ENCODE measurements at regions not wholly inside any gene's neighbourhood (a gene's known extent, or its start where the extent isn't known, plus 50 kb on each side); places are given as distances from the start of the nearest gene placed in this dataset.

DNA sequence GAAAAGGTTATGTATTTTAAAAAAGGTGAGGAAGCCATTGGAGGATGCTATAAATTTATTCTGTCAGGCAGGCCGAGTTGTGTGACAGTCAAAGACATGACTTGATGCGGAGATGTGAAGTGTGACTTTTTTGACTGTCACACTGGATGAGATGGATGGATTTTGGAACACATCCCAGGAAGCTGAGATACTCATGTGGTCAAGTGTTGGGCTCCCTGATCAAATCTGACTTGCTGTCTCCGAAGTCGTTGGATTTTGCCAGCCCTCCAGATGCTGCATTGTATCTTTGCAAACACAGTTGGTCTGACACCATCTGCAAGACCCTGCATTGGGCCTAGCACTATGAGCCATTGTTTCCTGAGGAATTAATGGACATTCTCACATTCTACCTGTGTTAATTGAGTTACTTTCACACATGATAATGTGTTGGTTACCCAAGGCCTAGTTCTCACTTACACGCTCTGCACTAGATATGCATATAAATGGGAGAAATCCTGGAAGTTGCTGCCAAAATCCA is 204.0 kb upstream of the PRKD1 start:
- no peak overlapping the region for H3K27ac ChIP-seq
- TF ChIP-seq ZFX (IDR thresholded peaks at IDR 0.05; ENCODE audit: borderline replicate concordance), result no peak

DNA sequence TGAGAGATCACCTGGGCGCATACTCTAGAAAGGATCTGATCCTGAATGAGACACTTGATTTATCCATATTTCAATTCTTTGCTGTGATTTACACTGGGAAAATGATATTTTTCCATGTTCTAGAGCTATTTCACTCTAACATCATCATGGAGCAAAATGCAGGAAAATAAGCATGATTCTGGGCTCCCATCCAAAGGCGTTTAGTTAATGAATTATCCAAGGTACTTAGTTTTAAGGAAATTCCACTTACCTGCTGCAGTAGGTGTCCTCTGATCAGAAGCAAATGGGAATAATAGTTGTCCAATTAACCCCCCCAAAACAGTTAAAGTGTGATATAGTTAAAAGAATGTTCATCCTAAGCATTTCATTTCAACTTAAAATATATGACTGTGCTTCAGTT is 204.5 kb upstream of the PRKD1 start:
- no peak for TF ChIP-seq ZFX (IDR thresholded peaks at IDR 0.05; ENCODE audit: borderline replicate concordance)
- TF ChIP-seq, protein P1, sequence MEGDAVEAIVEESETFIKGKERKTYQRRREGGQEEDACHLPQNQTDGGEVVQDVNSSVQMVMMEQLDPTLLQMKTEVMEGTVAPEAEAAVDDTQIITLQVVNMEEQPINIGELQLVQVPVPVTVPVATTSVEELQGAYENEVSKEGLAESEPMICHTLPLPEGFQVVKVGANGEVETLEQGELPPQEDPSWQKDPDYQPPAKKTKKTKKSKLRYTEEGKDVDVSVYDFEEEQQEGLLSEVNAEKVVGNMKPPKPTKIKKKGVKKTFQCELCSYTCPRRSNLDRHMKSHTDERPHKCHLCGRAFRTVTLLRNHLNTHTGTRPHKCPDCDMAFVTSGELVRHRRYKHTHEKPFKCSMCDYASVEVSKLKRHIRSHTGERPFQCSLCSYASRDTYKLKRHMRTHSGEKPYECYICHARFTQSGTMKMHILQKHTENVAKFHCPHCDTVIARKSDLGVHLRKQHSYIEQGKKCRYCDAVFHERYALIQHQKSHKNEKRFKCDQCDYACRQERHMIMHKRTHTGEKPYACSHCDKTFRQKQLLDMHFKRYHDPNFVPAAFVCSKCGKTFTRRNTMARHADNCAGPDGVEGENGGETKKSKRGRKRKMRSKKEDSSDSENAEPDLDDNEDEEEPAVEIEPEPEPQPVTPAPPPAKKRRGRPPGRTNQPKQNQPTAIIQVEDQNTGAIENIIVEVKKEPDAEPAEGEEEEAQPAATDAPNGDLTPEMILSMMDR (IDR thresholded peaks at IDR 0.05), result no peak
- H3K27ac ChIP-seq, result no peak overlapping the region

GRCh38 chr14:30134936-30135335 is 207.3 kb upstream of the PRKD1 start:
- no peak overlapping the region for H3K27ac ChIP-seq
- TF ChIP-seq ZFX (IDR thresholded peaks at IDR 0.05; ENCODE audit: borderline replicate concordance), result no peak
- TF ChIP-seq, protein P1 (IDR thresholded peaks at IDR 0.05), result no peak

DNA sequence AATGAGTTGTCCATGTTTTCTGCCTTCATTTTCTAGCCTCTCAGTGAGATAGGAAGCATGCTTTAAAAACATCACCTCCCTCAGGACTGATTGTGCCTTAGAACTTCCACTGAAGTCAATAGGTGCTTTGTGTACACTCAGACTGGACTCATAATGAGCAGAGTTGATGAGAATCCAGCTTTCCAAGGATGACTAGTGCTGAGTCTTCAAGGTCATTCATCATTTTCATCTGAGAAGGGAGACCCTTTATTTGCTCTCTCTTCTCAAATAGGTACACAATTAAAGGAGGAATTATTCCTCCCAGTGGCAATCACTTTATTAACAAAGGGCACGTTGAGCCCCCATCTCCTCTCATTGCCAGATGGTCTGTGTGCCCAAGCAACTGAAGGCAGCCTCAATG is 210.9 kb upstream of the PRKD1 start:
- TF ChIP-seq ZFX (IDR thresholded peaks at IDR 0.05; ENCODE audit: borderline replicate concordance), result no peak
- TF ChIP-seq, protein P1 (IDR thresholded peaks at IDR 0.05), result no peak
- no peak overlapping the region for H3K27ac ChIP-seq

DNA sequence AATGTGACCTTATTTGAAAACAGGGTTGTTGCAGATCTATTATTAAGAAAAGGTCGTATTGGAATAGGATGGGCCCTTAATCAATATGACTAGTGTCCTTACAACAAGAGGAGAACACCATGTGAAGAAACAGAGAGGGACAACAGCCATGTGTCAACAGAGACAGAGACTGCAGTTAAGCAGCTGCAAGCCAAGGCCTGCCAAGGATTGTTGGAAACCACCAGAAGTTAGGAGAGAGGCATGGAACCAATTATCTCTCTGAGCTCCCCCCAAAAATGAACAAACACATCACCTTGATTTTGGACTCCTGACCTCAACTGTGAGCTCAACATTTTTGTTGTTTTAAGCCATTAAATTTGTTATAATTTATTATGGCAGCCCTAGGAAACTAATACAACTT is 214.6 kb upstream of the PRKD1 start:
- TF ChIP-seq ZFX (IDR thresholded peaks at IDR 0.05; ENCODE audit: borderline replicate concordance), result no peak
- TF ChIP-seq, protein P1 (IDR thresholded peaks at IDR 0.05), result no peak
- no peak overlapping the region for H3K27ac ChIP-seq

- no peak for TF ChIP-seq ZFX (IDR thresholded peaks at IDR 0.05; ENCODE audit: borderline replicate concordance)
- TF ChIP-seq, protein P1 (IDR thresholded peaks at IDR 0.05), result no peak
- no peak overlapping the region for H3K27ac ChIP-seq
These were observed 216.0 kb upstream of the PRKD1 start for GRCh38 chr14:30143627-30144026.

DNA sequence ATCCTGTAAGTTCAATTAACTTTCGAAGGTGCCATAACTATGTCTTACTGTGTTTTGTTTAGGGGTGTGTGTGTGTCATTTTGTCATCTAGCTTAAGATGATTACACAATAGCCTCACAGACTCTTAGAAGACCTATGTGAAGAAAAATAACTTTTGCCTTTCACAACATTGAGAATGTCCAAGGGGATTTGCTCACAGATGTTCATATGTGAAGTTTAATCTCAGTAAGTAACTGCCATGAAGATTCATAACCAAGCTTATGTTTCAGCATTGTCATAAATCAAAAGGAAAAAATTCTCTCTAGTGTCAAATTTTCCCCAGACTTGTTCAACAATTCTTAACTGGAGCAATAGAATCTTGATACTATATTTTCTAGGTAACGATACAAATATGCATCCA is 226.1 kb upstream of the PRKD1 start:
- H3K27ac ChIP-seq, result no peak overlapping the region
- TF ChIP-seq, protein P1 (IDR thresholded peaks at IDR 0.05), result no peak
- TF ChIP-seq ZFX (IDR thresholded peaks at IDR 0.05; ENCODE audit: borderline replicate concordance), result no peak

DNA sequence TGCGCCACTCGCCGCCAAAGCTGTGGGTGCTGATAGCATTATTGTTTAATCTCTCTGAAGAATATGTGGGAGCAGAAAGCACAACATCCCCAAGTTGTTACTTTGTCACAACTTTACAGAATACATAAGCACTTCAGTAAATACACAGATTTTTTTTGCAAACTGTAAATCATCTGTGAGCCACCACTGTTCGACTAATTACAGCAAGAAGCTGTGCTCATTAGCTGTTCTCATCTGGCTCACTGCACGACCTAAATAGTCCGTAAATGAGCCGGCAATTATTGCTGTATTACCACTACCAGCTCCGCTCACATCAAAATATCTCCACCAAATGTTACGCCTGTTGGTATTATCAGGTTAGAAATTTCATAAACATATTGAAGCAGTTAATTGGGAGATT is 228.9 kb upstream of the PRKD1 start:
- TF ChIP-seq ZFX (IDR thresholded peaks at IDR 0.05; ENCODE audit: borderline replicate concordance), result no peak
- TF ChIP-seq, protein P1 (IDR thresholded peaks at IDR 0.05), result no peak

More for the DNA sequence above, 228.9 kb upstream of the PRKD1 start:
- no peak overlapping the region for H3K27ac ChIP-seq
